HL-60/S4 treated with retinoic acid at 250 ng/mL for 4 days and 3 days (cell line): ENCODE measurements at regions not wholly inside any gene's neighbourhood (a gene's known extent, or its start where the extent isn't known, plus 50 kb on each side); places are given as distances from the start of the nearest gene placed in this dataset.
"Not testable (repeated sequence)": the region's sequence is repeated elsewhere in the genome, so short reads cannot be mapped to it uniquely, and the experiment has no call there.

Source experiments
- in situ Hi-C: fragments of 300-500 bp; cut with MboI; formaldehyde crosslinking; loops from 2 replicates; pipeline ENCODE4 v1.7.0; 2022; ENCODE audit warnings: low sequenced_read_pairs

DNA sequence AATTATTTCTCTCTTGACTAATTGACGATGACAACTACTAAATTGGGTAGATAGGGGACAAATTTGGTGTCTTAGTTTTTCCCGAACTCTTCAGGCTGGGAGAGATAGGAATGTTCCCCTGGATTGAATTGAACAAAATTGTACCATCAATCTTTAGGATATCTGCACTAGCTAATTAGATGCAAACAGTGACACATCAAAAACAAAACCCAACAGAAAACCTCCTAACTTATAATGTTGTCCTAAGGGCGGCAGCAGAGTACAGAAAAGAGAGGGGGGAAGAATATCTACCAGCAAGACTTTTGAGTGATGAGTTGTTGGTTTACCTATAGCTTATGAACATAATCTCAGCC is 342.9 kb downstream of the INSIG2 start:
- in situ Hi-C loops, result no loop called here

DNA sequence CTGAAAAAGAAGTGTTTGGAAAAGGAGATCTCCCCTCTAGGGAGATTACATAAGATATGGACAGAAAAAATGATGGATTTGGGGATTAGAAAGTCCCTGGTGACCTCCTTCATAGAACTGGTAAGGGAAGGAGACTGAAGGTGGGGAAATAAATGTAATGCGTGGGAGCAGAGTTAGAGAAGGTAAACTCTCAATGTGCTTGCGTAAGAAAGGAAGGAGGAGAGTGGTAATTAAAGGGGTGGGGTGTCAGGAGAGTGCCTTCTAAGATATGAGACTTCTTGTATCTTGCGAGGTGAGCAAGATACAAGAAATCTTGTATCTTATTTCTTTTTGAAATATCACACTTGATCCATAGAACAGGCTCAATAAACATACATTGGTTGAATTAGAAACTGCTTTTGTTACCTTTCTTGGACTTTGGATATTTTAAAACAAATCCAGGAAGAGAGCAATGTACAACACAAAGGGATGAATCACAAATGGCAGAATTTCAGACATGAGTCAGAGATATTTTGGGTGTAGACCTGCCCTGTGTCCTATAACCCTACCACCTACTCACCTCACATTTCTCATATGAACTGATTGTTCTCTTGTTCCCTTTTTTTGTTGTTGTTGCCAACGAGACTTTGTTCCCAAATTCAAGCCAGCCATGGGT is 342.4 kb downstream of the INSIG2 start:
- in situ Hi-C loops, result no loop called here

DNA sequence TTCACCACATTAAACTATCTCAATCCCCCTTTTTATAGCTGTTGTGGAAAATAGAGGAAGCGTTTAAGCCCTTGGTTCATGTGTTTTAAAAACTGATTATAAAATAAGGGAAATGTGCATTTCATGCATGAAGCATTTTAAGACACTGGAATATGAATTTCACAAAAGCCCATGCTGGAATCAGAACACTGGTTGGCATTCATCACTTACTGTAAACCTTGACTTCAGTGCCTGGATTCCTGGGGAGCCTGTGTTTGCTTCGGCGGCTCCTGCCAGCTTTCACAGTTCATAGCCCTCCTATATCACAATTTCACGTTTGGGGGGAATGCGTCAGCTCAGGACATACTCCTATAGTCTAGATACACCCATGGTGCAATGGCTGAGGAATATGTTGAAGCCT is 336.9 kb downstream of the INSIG2 start:
- in situ Hi-C loops, result no loop called here

DNA sequence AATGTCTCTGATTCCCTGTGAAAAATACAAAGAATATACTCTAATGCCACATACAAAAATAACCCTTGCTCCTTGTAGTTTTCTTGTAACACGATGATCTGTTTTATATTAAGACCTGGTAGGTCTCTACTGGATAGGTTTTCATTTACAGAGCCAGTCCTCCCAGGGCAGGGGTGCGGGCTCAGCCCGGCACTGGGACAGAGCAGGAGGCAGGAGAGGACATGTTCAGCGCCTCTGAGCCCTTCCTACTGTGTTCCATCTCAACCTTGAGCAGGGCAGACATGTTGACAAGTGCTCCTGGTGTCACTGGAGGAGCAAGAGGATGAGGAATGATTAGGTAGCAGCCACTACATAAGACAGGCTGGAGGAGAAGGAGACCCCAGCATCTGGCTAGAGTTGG is 335.5 kb downstream of the INSIG2 start:
- in situ Hi-C loops, result no loop called here

DNA sequence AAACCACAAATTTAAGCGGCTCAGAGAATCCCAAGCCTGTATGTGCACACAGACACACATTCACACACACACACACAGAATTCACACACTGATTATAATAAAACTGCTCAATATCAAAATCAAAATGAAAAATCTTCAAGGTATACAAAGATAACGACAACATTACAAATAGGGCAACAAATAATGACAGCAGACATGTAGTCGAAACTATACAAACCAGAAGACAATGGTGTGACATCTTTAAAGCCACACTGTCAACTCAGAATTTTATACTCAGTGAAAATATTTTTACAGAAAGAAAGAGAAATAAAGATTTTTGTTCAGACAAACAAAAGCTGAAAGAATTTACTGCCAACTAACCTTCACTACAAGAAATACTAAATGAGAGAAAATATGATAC is 333.4 kb downstream of the INSIG2 start:
- in situ Hi-C loops, result no loop called here

DNA sequence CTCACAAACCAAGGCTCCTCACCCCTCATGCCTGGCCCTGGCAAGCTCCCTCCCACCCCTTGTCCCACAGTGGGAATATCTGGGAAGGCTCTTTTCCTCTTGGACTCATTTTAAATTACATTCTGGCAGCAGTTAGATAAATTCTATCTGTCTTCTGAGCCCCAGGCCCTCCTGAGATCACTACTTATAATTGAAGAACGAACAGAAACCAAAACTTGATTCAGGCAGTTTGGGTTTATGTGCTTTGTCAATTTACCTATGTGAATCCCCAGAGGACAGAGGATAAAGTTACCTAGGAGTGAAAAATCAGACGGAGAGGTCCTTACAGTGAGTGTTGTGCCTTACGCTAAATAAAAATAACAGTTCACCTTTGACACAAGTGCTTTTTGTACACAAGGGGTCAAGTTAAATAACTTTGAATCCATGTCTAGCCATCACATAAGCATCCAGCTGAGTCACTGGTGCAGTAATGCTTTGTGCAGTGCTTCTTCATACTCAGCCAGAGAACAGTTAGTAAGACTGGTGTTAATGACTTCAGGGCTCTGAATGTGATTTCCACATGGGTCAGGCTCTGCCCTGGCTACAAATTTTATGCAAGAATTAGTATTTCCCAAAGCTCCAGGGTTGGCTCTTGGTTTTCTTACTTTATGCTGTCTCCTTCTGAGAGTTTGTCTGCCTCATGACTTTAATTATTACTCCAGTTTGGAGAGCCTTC is 329.3 kb downstream of the INSIG2 start:
- in situ Hi-C loops, result no loop called here

DNA sequence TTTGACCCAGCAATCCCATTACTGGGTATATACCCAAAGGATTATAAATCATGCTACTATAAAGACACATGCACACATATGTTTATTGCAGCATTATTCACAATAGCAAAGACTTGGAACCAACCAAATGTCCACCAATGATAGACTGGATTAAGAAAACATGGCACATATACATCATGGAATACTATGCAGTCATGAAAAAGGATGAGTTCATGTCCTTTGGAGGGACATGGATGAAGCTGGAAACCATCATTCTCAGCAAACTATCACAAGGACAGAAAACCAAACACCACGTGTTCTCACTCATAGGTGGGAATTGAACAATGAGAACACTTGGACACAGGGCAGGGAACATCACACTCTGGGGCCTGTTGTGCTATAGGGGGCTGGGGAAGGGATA is 326.9 kb downstream of the INSIG2 start:
- in situ Hi-C loops, result not testable (repeated sequence)

DNA sequence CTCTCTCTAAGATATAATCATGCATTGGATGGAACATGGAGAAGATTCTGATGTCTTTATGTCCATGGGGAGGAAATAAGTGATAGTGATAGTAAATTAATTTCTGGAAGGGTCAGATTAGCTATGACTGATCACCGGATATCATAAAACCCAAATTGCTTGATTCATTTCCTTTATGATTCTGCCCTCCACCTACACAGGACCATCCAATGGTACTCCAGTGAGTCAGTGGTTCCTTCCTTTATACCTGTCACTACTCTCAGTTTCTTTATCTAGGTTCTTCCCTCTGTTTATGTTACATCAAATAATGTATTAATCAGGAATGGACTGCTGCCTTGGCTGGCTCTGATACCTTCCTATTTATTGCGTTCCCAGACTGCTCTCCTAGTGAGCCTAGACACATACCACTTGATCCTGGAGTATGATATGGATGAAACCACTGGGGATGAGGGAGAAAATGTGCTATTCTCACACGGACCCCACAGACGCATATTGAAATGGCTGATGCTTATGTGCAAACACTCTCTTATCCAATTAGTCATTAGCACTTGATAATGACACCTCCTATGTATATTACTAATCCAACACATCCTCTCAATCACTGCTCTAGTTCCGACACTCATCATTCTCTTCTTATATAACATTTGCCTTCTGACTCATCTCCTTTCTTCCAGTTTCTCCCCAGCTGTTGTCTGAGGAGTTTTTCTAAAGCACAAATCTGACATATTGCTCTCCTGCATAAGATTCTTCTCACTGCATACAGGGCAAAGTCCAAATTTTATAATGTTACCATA is 315.6 kb downstream of the INSIG2 start:
- in situ Hi-C loops, result no loop called here

DNA sequence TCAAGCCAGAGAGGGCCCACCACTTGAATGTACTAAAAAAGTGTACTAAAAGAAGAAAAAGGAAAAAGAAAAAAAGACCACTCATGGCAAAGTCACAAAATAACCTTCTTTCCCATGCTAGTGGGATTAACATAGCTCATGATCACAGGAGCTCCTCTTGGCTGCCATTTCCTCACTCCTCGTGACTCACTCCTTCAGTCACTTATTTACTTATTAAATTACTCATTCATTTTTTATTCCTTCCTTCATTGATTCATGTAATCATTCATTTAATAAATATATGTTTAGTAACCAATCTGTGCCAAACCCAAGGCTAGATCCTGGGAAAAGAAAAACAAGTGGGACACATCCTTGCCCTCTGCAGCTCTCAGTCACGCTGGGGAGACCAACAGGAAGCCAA is 300.5 kb downstream of the INSIG2 start:
- in situ Hi-C loops, result no loop called here

DNA sequence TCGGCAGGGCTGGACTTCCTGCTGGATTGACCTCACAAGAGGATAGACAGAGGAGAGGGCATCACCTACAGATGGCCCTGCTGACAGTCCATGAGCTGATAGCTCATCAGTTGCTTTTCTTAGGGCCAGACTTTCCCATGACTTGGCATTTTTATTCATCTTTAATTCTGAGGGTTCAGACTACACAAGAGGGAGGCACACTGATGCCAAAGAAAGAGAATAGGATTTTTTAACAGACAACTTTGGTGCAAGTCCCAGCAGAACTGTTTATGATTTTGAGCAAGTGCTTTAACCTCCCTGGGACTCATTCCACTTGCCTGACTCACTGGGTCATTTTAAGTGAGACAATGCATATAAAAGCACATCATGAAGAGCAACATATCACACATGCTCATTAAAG is 299.2 kb downstream of the INSIG2 start:
- in situ Hi-C loops, result no loop called here

DNA sequence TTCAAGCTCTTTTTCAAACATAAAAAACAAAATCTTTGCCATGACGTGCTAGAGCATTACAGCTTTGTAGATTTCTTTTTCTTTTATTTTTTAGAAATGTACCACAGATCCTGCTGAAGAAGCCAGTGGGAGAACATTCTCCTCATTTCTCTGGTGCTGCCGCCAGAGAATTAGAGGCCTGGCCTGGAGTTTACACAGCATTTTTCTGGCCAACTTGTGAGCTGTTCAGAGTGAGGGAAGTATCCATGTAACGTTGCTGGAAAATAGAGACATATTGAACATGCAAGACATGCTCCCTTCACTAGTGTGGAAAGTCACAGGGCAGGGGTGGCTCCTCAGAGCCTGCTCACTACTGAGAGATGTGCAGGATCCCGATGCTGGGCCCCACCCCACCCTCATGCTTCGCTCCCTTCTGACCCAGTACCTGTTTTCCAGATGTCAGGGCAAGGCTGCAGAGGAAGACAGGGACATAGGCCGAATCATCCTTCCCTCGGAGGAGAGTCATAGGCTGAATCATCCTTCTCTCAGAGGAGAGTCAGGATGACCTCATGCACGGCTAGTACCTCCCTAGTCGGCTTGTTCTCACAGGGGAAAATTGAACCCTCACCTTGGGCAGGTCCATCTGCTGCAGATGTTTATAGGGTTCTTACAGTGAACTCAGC is 298.5 kb downstream of the INSIG2 start:
- in situ Hi-C loops, result no loop called here

DNA sequence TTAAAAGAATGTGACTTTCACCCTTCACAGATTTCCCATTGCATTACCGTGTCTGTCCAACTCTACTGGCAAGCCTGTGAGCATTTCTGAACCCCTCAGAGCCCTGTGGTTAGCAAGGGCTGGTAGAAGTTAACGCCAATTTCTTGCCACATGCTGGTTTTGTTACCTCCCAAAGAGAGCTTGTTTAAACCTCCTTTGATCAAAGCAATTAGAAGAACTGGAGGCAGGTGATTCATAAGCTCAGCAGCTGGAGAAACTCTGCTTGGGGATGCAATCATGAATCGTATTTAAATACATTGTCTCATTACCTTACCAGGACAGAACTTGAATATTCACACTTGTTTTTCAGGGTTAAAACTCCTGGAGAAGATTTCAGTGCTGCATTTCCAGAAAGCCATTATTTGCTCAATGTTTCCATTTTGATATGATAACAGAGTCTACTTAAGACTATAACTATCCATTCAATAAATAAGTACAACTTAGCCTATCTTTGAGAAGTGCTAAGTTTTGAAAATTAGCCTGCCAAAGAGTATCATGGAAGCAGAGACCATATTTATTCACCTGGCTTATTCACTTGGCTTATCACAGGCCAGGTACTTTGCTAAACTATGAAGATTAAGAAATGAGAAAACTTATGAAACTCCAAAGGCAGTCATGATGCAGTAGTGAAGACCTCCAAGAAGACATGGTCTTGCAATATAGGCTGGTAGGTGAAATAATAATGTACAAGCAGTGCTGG is 292.8 kb downstream of the INSIG2 start:
- in situ Hi-C loops, result no loop called here

DNA sequence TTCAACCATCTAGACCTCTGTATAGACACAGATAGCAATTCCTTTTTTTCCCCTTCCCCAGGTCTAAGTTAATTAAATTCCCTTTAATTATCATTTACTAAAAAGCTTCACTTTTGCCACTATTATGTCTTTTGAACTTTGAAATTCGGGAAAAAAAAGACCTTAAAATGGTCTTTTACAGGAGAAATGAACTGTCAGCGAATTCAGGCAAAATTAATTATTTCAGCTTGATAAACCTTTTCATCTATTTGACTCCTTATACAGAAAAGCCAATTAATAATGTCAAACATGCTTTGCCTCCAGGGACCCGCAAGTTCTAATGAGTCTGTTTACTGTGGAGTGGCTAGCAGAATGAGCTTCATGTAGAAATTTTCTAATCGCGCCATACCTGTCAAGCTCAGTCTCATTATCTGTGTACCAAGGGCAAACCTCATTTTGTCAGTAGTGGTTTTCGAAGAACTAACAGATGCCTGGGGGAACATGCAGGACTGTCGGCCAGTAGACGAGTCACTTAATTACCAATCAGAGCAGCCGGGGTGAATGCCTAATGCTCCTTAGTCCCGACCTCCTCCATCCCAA is 287.7 kb downstream of the INSIG2 start:
- in situ Hi-C loops, result no loop called here

DNA sequence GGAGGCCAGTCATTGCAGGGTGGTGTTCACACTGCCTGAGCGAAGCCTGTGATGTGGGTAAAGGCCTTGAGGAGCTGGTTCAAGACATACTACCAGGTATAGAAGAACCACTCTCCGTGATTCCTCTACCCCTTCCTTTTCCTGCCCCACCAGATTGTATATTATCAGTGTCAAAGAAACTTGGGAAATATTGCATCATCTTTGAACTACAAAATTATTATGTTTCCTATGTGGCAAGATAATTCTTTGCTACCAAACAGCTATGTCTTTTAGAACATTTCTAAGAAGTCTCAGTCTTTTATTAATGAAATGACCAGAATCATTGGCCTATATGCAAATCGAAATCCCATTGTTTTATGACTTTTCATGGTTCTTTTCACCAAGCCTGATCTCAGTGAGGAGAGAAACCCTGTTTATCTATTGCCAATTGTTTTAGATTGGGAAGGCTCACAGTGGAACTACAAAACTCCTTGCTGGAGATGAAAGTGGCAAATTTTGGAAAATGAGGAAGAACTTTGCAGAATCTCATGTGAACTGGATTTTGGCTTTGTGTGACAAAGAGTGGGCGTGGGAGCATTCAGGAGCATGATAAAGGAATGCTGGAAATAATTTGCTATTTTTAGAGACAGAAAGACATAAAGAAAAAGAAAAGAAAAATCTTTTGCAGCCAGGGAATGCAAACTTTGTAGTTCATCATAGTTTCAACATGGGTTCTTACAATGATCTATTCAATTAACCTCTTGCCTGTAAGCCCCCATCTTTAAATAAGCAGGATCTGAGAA is 286.9 kb downstream of the INSIG2 start:
- in situ Hi-C loops, result no loop called here

DNA sequence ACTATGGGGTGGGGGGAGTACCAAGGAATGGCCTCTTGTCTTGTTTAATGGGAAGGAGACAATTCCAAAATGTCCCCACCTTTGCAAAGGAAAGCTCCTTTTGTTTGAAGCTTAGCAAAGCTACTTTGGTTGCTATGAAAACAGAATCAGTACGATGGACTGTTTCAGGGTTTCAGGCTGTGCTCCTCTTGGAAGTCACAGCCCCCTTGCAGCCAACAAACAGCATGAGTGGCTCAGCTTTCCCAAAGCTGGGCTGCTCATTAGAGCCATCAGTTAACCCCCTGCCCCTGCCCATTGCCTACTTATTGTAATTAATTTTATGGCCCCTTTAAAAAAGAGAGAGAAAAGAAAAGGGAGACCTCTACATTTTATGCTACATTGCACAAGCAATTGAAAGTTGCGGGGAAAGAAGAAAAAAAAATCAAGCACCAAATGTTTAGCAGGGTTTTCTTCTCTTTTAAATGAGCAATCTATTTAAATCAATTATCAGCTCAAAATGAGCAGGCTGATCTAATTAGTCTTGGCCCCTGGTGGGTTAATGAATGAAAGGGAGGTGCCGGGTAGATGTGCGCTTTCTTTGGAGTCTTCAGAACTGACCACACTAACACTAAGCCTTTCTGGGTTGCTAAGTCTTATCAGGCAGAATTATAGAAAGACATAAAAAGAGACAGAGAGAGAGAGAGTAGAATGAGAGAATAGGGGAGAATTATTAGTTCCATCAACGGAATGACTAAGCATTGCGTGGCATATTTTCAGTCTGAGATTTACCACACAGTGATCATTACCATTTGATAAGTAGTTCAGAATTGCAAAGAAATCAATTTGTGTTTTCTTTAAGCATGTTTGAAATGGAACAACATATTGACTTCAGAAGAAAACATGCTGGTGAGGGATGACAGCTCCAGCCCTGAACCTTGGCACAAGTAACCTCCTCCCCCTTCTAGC is 284.9 kb downstream of the INSIG2 start:
- in situ Hi-C loops, result no loop called here

DNA sequence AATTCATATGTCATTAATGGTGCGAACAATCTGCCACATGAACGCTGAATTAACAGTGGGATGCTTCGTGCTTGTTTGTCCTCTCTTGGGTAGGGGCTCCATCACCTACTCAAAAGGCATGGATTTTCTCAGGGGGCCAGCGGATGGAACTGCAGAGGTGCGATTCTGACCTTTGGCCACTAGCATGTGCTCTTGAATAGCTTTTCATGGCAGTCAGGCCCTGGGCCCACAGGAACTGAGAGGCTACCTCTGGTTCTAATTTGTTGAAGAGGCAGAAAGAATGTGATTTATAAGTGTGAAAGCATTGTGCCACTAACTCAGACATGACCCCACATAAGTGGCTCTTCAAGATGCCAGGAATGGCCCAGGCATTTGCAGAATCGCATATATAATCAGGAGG is 283.2 kb downstream of the INSIG2 start:
- in situ Hi-C loops, result no loop called here

DNA sequence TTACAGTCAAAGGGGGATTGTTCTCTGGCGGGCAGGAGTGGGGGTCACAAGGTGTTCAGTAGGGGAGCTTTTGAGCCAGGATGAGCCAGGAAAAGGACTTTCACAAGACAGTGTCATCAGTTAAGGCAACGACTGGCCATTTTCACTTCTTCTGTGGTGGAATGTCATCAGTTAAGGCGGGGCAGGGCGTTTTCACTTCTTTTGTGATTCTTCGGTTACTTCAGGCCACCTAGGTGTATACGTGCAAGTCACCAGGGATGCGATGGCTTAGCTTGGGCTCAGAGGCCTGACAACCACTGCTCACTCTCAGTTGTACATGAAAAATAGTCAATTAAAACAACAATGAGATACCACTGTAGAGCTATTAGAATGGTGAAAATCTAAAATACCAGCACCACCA is 281.2 kb downstream of the INSIG2 start:
- in situ Hi-C loops, result not testable (repeated sequence)

DNA sequence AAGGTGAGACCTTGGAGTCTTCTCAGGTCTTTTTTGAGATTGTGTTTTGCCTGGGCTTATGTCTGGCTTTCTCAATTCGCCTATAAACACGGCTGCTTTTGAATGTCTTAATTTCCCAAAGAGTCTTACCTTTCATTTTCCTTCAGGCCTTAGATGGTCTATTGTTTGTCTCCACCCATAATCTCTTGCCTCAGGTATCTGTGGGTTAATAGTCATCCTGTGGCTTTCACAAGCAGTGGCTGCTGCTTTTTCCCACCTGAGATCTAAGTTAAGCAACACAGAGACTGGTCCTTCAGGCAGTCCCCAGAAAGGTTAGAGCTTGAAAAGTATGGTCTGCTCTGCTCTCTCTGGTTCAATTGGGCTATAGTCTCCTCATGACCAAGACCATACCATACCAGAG is 275.3 kb downstream of the INSIG2 start:
- in situ Hi-C loops, result no loop called here

DNA sequence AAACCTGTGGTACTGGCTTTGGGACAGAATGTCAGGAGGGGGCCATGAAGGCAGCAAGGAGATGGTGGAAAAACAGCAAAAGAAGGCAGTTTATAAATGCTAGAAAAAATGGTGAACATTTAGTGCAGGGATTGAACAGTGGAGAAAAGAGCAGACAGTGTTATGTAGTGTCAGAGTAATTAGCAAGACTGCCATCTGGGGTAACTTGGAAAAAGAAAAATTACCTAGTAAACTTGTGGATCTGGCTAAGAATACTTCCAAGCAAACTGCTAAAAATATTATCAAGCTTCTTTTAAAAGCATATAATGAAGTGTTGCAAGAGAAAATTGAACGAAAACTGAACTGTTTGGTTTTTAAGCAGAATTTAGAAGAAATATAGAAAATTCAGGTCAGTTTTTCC is 267.8 kb downstream of the INSIG2 start:
- in situ Hi-C loops, result no loop called here
